SK-N-MC (cell line): ENCODE measurements at regions not wholly inside any gene's neighbourhood (a gene's known extent, or its start where the extent isn't known, plus 50 kb on each side); places are given as distances from the start of the nearest gene placed in this dataset.

ENCODE experiments used
- EZH2 ChIP-seq: fragments of 200-600 bp; sonication (generic); IDR thresholded peaks from one replicate; pipeline ENCODE4 v1.6.1; 2017; ENCODE audit warnings: antibody characterized with exemption
- FOXP2 ChIP-seq: optimal IDR thresholded peaks from 2 replicates; pipeline ENCODE3; 2011; ENCODE audit warnings: mild to moderate bottlenecking, moderate library complexity; ENCODE audit not compliant: insufficient read depth; ENCODE audit errors: extremely low read length, control extremely low read depth
- POLR2AphosphoS5 ChIP-seq: IDR thresholded peaks from 2 replicates; pipeline ENCODE4 v1.6.1; 2012; ENCODE audit warnings: mild to moderate bottlenecking, low read depth, low read length, borderline replicate concordance

DNA sequence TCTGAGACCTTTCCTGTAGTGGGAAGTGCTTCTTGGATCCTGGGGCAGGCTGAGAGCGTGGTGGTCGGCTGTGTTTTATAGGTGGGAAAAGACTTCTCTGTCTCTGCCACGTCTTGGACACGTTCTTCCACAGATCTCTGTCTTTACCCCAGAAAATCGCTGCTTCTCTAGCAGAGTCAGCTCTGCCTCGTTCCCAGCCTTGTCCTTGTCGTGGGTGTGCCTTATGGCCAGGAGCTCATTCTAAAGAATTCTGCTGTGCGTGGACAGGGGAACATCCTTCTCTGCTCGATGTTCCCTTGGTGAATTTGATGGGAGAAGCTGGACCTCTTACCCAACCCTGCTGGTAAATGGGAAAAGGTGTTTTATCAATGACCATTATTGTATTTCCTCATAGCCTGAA, 433.1 kb upstream of the C2CD4B start:
- TF ChIP-seq EZH2 (no peak), POLR2AphosphoS5 (no peak), FOXP2 (no peak)
